Neural cell (in vitro differentiated cells): ENCODE measurements at regions not wholly inside any gene's neighbourhood (a gene's known extent, or its start where the extent isn't known, plus 50 kb on each side); places are given as distances from the start of the nearest gene placed in this dataset.

Experiments used
- H2AFZ ChIP-seq: fragments of 200-600, 300-800 bp; sonication (generic), shearing (Covaris generic); 2 replicates; pipeline ENCODE4 v1.6.0; 2014; ENCODE audit warnings: low read depth, mild to moderate bottlenecking, antibody characterized with exemption, low read length, moderate library complexity
- H3F3A ChIP-seq: fragments of 200-600 bp; shearing (Covaris generic); 2 replicates; pipeline ENCODE4 v1.6.1; 2016; ENCODE audit warnings: mild to moderate bottlenecking, moderate library complexity, mixed read lengths, antibody characterized with exemption, low read length; ENCODE audit not compliant: insufficient read depth, poor library complexity, severe bottlenecking
- H3K27ac ChIP-seq: fragments of 200-600, 300-800 bp; sonication (generic), shearing (Covaris generic); 2 replicates; pipeline ENCODE4 v1.5.1; 2014; ENCODE audit warnings: mild to moderate bottlenecking, low read length, moderate library complexity
- H3K27me3 ChIP-seq: fragments of 300-800, 200-600 bp; sonication (generic), shearing (Covaris generic); 2 replicates; pipeline ENCODE4 v1.6.0; 2014; ENCODE audit warnings: mild to moderate bottlenecking, low read depth, low read length, moderate library complexity; ENCODE audit not compliant: insufficient read depth
- H3K36me3 ChIP-seq: fragments of 300-800, 200-600 bp; sonication (generic), shearing (Covaris generic); 2 replicates; pipeline ENCODE4 v1.5.1; 2014; ENCODE audit warnings: mild to moderate bottlenecking, antibody characterized with exemption, low read length, moderate library complexity; ENCODE audit not compliant: insufficient read depth
- H3K4me2 ChIP-seq: fragments of 300-800, 200-600 bp; sonication (generic), shearing (Covaris generic); 2 replicates; pipeline ENCODE4 v1.6.0; 2014; ENCODE audit warnings: mild to moderate bottlenecking, low read length
- H3K4me3 ChIP-seq: fragments of 300-800, 200-600 bp; sonication (generic), shearing (Covaris generic); 2 replicates; pipeline ENCODE4 v1.5.1; 2014; ENCODE audit warnings: mild to moderate bottlenecking, low read length, moderate library complexity
- H3K79me2 ChIP-seq: fragments of 200-600 bp; shearing (Covaris generic); replicated peaks from 2 replicates; pipeline ENCODE4 v1.6.0; 2014; ENCODE audit warnings: mild to moderate bottlenecking, low read length, moderate library complexity; ENCODE audit not compliant: insufficient read depth
- H3K9ac ChIP-seq: fragments of 300-800, 200-600 bp; sonication (generic), shearing (Covaris generic); 2 replicates; pipeline ENCODE4 v1.6.1; 2016; ENCODE audit warnings: mild to moderate bottlenecking, low read length, mixed read lengths
- H3K9me2 ChIP-seq: fragments of 200-600 bp; shearing (Covaris generic); 2 replicates; pipeline ENCODE4 v1.6.1; 2016; ENCODE audit warnings: mild to moderate bottlenecking, low read length, mixed read lengths; ENCODE audit not compliant: insufficient read depth
- H3K9me3 ChIP-seq: fragments of 200-600, 300-800 bp; sonication (generic), shearing (Covaris generic); 2 replicates; pipeline ENCODE4 v1.6.1; 2016; ENCODE audit warnings: mild to moderate bottlenecking, mixed run types, low read length, moderate library complexity, mixed read lengths
- H4K20me1 ChIP-seq: fragments of 200-600 bp; shearing (Covaris generic); 2 replicates; pipeline ENCODE4 v1.6.1; 2016; ENCODE audit warnings: mild to moderate bottlenecking, mixed run types; ENCODE audit not compliant: insufficient read depth
- CTCF ChIP-seq: fragments of 450-650 bp; IDR thresholded peaks from 2 replicates; pipeline ENCODE4 v1.5.1; 2014; ENCODE audit warnings: antibody characterized with exemption, mild to moderate bottlenecking, moderate library complexity; ENCODE audit not compliant: poor library complexity, severe bottlenecking
- EP300 ChIP-seq: fragments of 450-650 bp; conservative IDR thresholded peaks from 2 replicates; pipeline ENCODE4 v1.6.1; 2014; ENCODE audit warnings: antibody characterized with exemption, mild to moderate bottlenecking, moderate library complexity; ENCODE audit not compliant: poor library complexity, severe bottlenecking
- EZH2 ChIP-seq: fragments of 200-600, 300-800 bp; shearing (Covaris generic), sonication (generic); IDR thresholded peaks from 2 replicates; pipeline ENCODE4 v1.6.1; 2014; ENCODE audit warnings: antibody characterized with exemption, low read length, borderline replicate concordance, mild to moderate bottlenecking; ENCODE audit not compliant: insufficient read depth, poor library complexity, severe bottlenecking
- MXI1 ChIP-seq: fragments of 450-650 bp; conservative IDR thresholded peaks from 2 replicates; pipeline ENCODE4 v1.6.1; 2014; ENCODE audit warnings: antibody characterized with exemption, mild to moderate bottlenecking; ENCODE audit not compliant: poor library complexity, severe bottlenecking
- POLR2AphosphoS5 ChIP-seq: IDR thresholded peaks from 2 replicates; pipeline ENCODE4 v1.6.1; 2012
- RAD21 ChIP-seq: fragments of 450-650 bp; conservative IDR thresholded peaks from 2 replicates; pipeline ENCODE4 v1.6.1; 2014; ENCODE audit warnings: antibody characterized with exemption, mild to moderate bottlenecking, moderate library complexity
- REST ChIP-seq: IDR thresholded peaks from 2 replicates; pipeline ENCODE4 v1.6.1; 2012; ENCODE audit warnings: borderline replicate concordance
- SMC3 ChIP-seq: fragments of 450-650 bp; conservative IDR thresholded peaks from 2 replicates; pipeline ENCODE4 v1.6.1; 2014; ENCODE audit warnings: antibody characterized with exemption, mild to moderate bottlenecking, moderate library complexity; ENCODE audit not compliant: poor library complexity
- TAF1 ChIP-seq: IDR thresholded peaks from 2 replicates; pipeline ENCODE4 v1.6.1; 2012; ENCODE audit warnings: low read depth

- H3K9me3 ChIP-seq: no peaks in the 10 kb centered on the region
- no peaks in the 10 kb centered on the region for H3K36me3 ChIP-seq
- H3K27ac ChIP-seq: no peak overlapping the region
- no peaks in the 10 kb centered on the region for H4K20me1 ChIP-seq
- no peak overlapping the region for H2AFZ ChIP-seq
- no peaks in the 10 kb centered on the region for H3F3A ChIP-seq
- H3K79me2 ChIP-seq: no peaks in the 10 kb centered on the region
- TF ChIP-seq MXI1: no peak
- no peak for TF ChIP-seq SMC3
- no peak overlapping the region for H3K9ac ChIP-seq
- no peaks in the 10 kb centered on the region for H3K27me3 ChIP-seq
- H3K4me3 ChIP-seq: no peak overlapping the region
- no peak overlapping the region for H3K4me2 ChIP-seq
- no peaks in the 10 kb centered on the region for H3K9me2 ChIP-seq
Measured at GRCh38 chr9:14961372-14962068, 51.3 kb upstream of the FREM1 start.

GRCh38 chr9:14960881-14961280 is 50.7 kb upstream of the FREM1 start:
- H3K36me3 ChIP-seq: no peaks in the 10 kb centered on the region
- H3K9me3 ChIP-seq: no peaks in the 10 kb centered on the region
- no peak overlapping the region for H3K4me2 ChIP-seq
- TF ChIP-seq EZH2 (no peak), CTCF (no peak), MXI1 (no peak), EP300 (no peak), RAD21 (no peak), SMC3 (no peak), REST (no peak), TAF1 (no peak), POLR2AphosphoS5 (no peak)
- H3K9ac ChIP-seq: no peak overlapping the region
- no peak overlapping the region for H3K4me3 ChIP-seq
- no peaks in the 10 kb centered on the region for H3K27me3 ChIP-seq
- no peaks in the 10 kb centered on the region for H4K20me1 ChIP-seq
- no peaks in the 10 kb centered on the region for H3F3A ChIP-seq
- no peak overlapping the region for H3K27ac ChIP-seq
- H2AFZ ChIP-seq: no peak overlapping the region
- H3K9me2 ChIP-seq: no peaks in the 10 kb centered on the region
- no peaks in the 10 kb centered on the region for H3K79me2 ChIP-seq
